ENCODE measurements at regions not wholly inside any gene's neighbourhood (a gene's known extent, or its start where the extent isn't known, plus 50 kb on each side); places are given as distances from the start of the nearest gene placed in this dataset.

- TF ChIP-seq, protein P1, sequence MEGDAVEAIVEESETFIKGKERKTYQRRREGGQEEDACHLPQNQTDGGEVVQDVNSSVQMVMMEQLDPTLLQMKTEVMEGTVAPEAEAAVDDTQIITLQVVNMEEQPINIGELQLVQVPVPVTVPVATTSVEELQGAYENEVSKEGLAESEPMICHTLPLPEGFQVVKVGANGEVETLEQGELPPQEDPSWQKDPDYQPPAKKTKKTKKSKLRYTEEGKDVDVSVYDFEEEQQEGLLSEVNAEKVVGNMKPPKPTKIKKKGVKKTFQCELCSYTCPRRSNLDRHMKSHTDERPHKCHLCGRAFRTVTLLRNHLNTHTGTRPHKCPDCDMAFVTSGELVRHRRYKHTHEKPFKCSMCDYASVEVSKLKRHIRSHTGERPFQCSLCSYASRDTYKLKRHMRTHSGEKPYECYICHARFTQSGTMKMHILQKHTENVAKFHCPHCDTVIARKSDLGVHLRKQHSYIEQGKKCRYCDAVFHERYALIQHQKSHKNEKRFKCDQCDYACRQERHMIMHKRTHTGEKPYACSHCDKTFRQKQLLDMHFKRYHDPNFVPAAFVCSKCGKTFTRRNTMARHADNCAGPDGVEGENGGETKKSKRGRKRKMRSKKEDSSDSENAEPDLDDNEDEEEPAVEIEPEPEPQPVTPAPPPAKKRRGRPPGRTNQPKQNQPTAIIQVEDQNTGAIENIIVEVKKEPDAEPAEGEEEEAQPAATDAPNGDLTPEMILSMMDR (conservative IDR thresholded peaks at IDR 0.05): no peak
- TF ChIP-seq ZFX (IDR thresholded peaks at IDR 0.05): no peak
Observed at GRCh38 chr10:57222129-57222528, 861.1 kb upstream of the ZWINT start.
